ENCODE measurements at regions not wholly inside any gene's neighbourhood (a gene's known extent, or its start where the extent isn't known, plus 50 kb on each side); places are given as distances from the start of the nearest gene placed in this dataset.
"Not testable (repeated sequence)": the region's sequence is repeated elsewhere in the genome, so short reads cannot be mapped to it uniquely, and the experiment has no call there.

GRCh38 chr4:137405833-137406232 is 126.5 kb downstream of the PCDH18 start:
- not testable (repeated sequence) for DNase-seq (ENCODE audit: low spot score); FAIRE-seq

GRCh38 chr4:137394018-137394417 is 138.3 kb downstream of the PCDH18 start:
- DNase-seq (ENCODE audit: low spot score) (no peak), FAIRE-seq (no peak)

GRCh38 chr4:137393044-137393443 is 139.2 kb downstream of the PCDH18 start:
- no peak for FAIRE-seq
- DNase-seq (ENCODE audit: low spot score), result no peak

- FAIRE-seq (no peak), DNase-seq (ENCODE audit: low spot score) (no peak)
Observed at GRCh38 chr4:137390707-137391106, 141.6 kb downstream of the PCDH18 start.

- DNase-seq (ENCODE audit: low spot score) (no peak), FAIRE-seq (no peak)
Observed at GRCh38 chr4:137389911-137390520, 142.3 kb downstream of the PCDH18 start.

- no peak for FAIRE-seq
- no peak for DNase-seq (ENCODE audit: low spot score)
Observed at GRCh38 chr4:137387924-137388323, 144.4 kb downstream of the PCDH18 start.

GRCh38 chr4:137384476-137384875 is 147.8 kb downstream of the PCDH18 start:
- DNase-seq (ENCODE audit: low spot score), result no peak
- FAIRE-seq, result no peak

GRCh38 chr4:137378821-137379220 is 153.5 kb downstream of the PCDH18 start:
- no peak for FAIRE-seq
- DNase-seq (ENCODE audit: low spot score), result no peak

GRCh38 chr4:137378393-137378792 is 153.9 kb downstream of the PCDH18 start:
- DNase-seq (ENCODE audit: low spot score) (no peak), FAIRE-seq (no peak)

- no peak for FAIRE-seq
Observed at GRCh38 chr4:137376312-137376711, 156.0 kb downstream of the PCDH18 start.

GRCh38 chr4:137375111-137375850 is 157.0 kb downstream of the PCDH18 start:
- DNase-seq (ENCODE audit: low spot score) (no peak), FAIRE-seq (no peak)

More at GRCh38 chr4:137376312-137376711, 156.0 kb downstream of the PCDH18 start:
- DNase-seq (ENCODE audit: low spot score), result no peak

- DNase-seq (ENCODE audit: low spot score), result no peak
- no peak for FAIRE-seq
Observed at GRCh38 chr4:137370679-137371078, 161.6 kb downstream of the PCDH18 start.

GRCh38 chr4:137370206-137370633 is 162.1 kb downstream of the PCDH18 start:
- FAIRE-seq (no peak), DNase-seq (ENCODE audit: low spot score) (no peak)

- DNase-seq (ENCODE audit: low spot score), result no peak
- FAIRE-seq, result no peak
Observed at GRCh38 chr4:137367620-137368019, 164.7 kb downstream of the PCDH18 start.

GRCh38 chr4:137363496-137363895 is 168.8 kb downstream of the PCDH18 start:
- FAIRE-seq, result no peak
- DNase-seq (ENCODE audit: low spot score), result no peak

- FAIRE-seq, result no peak
- DNase-seq (ENCODE audit: low spot score), result no peak
Observed at GRCh38 chr4:137361756-137362470, 170.4 kb downstream of the PCDH18 start.

- DNase-seq (ENCODE audit: low spot score) (no peak), FAIRE-seq (no peak)
Observed at GRCh38 chr4:137360761-137361160, 171.5 kb downstream of the PCDH18 start.

- FAIRE-seq (no peak), DNase-seq (ENCODE audit: low spot score) (no peak)
Observed at GRCh38 chr4:137359691-137360315, 172.5 kb downstream of the PCDH18 start.

- not testable (repeated sequence) for FAIRE-seq; DNase-seq (ENCODE audit: low spot score)
Observed at GRCh38 chr4:137354562-137354961, 177.7 kb downstream of the PCDH18 start.

GRCh38 chr4:137347371-137347770 is 184.9 kb downstream of the PCDH18 start:
- FAIRE-seq (no peak), DNase-seq (ENCODE audit: low spot score) (no peak)

- no peak for DNase-seq (ENCODE audit: low spot score)
- FAIRE-seq, result no peak
Observed at GRCh38 chr4:137345597-137345996, 186.7 kb downstream of the PCDH18 start.

GRCh38 chr4:137343221-137343620 is 189.1 kb downstream of the PCDH18 start:
- no peak for DNase-seq (ENCODE audit: low spot score)
- FAIRE-seq, result no peak

Data from RCC 7860 (cell line).